OCI-LY7 (cell line): ENCODE measurements at regions not wholly inside any gene's neighbourhood (a gene's known extent, or its start where the extent isn't known, plus 50 kb on each side); places are given as distances from the start of the nearest gene placed in this dataset.

ENCODE experiments used
- EZH2phosphoT487 ChIP-seq: fragments of 200-600 bp; sonication (generic); IDR thresholded peaks from 2 replicates; pipeline ENCODE4 v1.6.1; 2018; ENCODE audit warnings: low read depth, borderline replicate concordance, mild to moderate bottlenecking, mixed run types, antibody characterized with exemption, low read length, moderate library complexity, mixed read lengths
- TF ChIP-seq, protein P1 (sequence below): fragments of 200-600 bp; sonication (generic); conservative IDR thresholded peaks from 2 replicates; pipeline ENCODE4 v1.5.1; 2014; ENCODE audit warnings: mild to moderate bottlenecking, antibody characterized with exemption, low read length, moderate library complexity, mixed read lengths

DNA sequence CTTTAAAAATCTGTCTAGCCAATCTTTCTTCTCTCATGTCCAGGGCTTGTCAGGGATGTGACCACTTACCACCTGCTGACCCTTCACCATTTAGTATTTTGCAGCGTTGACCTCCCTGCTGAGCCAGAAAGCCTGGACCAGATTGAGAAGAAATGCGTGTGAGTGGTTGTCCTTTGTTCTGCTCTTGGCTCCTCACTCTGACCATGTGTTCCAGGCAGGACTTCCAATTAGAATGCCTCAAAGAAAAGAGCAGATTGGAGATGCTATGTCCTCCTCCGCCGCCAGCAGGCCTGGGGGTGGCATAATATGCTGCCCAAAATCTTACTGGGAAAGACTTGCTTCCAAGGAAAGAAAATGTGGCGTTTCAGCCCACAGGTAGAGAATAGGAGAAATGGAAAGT lies 894.1 kb downstream of the SLC4A3 start:
- TF ChIP-seq, protein P1, sequence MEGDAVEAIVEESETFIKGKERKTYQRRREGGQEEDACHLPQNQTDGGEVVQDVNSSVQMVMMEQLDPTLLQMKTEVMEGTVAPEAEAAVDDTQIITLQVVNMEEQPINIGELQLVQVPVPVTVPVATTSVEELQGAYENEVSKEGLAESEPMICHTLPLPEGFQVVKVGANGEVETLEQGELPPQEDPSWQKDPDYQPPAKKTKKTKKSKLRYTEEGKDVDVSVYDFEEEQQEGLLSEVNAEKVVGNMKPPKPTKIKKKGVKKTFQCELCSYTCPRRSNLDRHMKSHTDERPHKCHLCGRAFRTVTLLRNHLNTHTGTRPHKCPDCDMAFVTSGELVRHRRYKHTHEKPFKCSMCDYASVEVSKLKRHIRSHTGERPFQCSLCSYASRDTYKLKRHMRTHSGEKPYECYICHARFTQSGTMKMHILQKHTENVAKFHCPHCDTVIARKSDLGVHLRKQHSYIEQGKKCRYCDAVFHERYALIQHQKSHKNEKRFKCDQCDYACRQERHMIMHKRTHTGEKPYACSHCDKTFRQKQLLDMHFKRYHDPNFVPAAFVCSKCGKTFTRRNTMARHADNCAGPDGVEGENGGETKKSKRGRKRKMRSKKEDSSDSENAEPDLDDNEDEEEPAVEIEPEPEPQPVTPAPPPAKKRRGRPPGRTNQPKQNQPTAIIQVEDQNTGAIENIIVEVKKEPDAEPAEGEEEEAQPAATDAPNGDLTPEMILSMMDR: no peak
- TF ChIP-seq EZH2phosphoT487: no peak
